H1 (cell line): ENCODE measurements at regions not wholly inside any gene's neighbourhood (a gene's known extent, or its start where the extent isn't known, plus 50 kb on each side); places are given as distances from the start of the nearest gene placed in this dataset.

ENCODE experiments used
- CTCF ChIA-PET: fragments of 300-600 bp; sonication (Branson Sonifier 250); formaldehyde crosslinking; loops from one replicate; lab custom pipeline; 2021; ENCODE audit not compliant: partially characterized antibody; lab: Charles Lee
- POLR2A ChIA-PET: fragments of 300-600 bp; sonication (Branson Sonifier 250); formaldehyde crosslinking; loops from one replicate; lab custom pipeline; 2021; ENCODE audit warnings: inconsistent platforms; ENCODE audit not compliant: partially characterized antibody; lab: Charles Lee
- DNase-seq, 2 experiments: peaks; one replicate each; pipeline versions ENCODE4 v3.0.0 to v3.0.0-alpha.2; 2010 to 2022; ENCODE audit warnings: low spot score in 2 of 2, low read depth in 1 of 2, mixed read lengths in 1 of 2
- FAIRE-seq: peaks from 2 replicates; lab custom pipeline; 2011; peaks lifted over from hg19 to GRCh38; lab: Jason Lieb, UNC
- H2AFZ ChIP-seq: 2 replicates; pipeline ENCODE4 v1.8.1; 2012; ENCODE audit warnings: low read length, inconsistent platforms
- H2AK5ac ChIP-seq: 2 replicates; pipeline ENCODE4 v1.6.1; 2013; ENCODE audit warnings: low read depth, low read length
- H2BK120ac ChIP-seq: replicated peaks from 2 replicates; pipeline ENCODE3; 2013; ENCODE audit warnings: low read depth, low read length, inconsistent platforms
- H2BK12ac ChIP-seq: 2 replicates; pipeline ENCODE4 v1.6.1; 2013; ENCODE audit warnings: low read depth, low read length
- H2BK15ac ChIP-seq: 2 replicates; pipeline ENCODE4 v1.6.1; 2013; ENCODE audit warnings: low read length
- H2BK20ac ChIP-seq: 2 replicates; pipeline ENCODE4 v1.6.1; 2013; ENCODE audit warnings: low read length
- H2BK5ac ChIP-seq: 2 replicates; pipeline ENCODE4 v1.6.1; 2013; ENCODE audit warnings: low read depth, low read length
- H3K14ac ChIP-seq: 2 replicates; pipeline ENCODE4 v1.6.1; 2013; ENCODE audit warnings: inconsistent platforms; ENCODE audit not compliant: insufficient read length
- H3K18ac ChIP-seq: 2 replicates; pipeline ENCODE4 v1.6.1; 2013; ENCODE audit warnings: low read length; ENCODE audit errors: extremely low read depth
- H3K23ac ChIP-seq: 2 replicates; pipeline ENCODE4 v1.6.1; 2013; ENCODE audit warnings: inconsistent platforms; ENCODE audit not compliant: insufficient read length
- H3K23me2 ChIP-seq: 2 replicates; pipeline ENCODE4 v1.6.1; 2013; ENCODE audit warnings: low read depth, low read length
- H3K27ac ChIP-seq: 2 replicates; pipeline ENCODE4 v1.6.1; 2011; ENCODE audit warnings: low read depth, low read length, inconsistent platforms
- H3K27me3 ChIP-seq, 4 experiments: replicated peaks in 1 of 4; 1 replicate in 1 of 4; 2 replicates in 3 of 4; pipeline versions ENCODE4 v1.6.1 to v1.8.1; 2011 to 2013; ENCODE audit warnings: low read length in 3 of 4, mild to moderate bottlenecking in 3 of 4, inconsistent platforms in 2 of 4, mixed read lengths in 2 of 4, moderate library complexity in 1 of 4; ENCODE audit not compliant: control insufficient read depth in 3 of 4, insufficient read depth in 3 of 4; ENCODE audit errors: extremely low read depth in 1 of 4
- H3K36me3 ChIP-seq, 4 experiments: 2 replicates each; pipeline versions ENCODE4 v1.6.1 to v1.8.1; 2011 to 2013; ENCODE audit warnings: mild to moderate bottlenecking in 4 of 4, low read length in 3 of 4, moderate library complexity in 2 of 4, control low read depth in 1 of 4, inconsistent platforms in 1 of 4; ENCODE audit not compliant: insufficient read depth in 4 of 4, control insufficient read depth in 2 of 4
- H3K4ac ChIP-seq: replicated peaks from 2 replicates; pipeline ENCODE3; 2013; ENCODE audit warnings: low read length, low read depth, mixed read lengths, inconsistent platforms; ENCODE audit not compliant: insufficient read length
- H3K4me1 ChIP-seq, 4 experiments: replicated peaks in 1 of 4; 1 replicate in 1 of 4; 2 replicates in 3 of 4; pipeline versions ENCODE4 v1.6.1 to v1.8.1; 2011 to 2013; ENCODE audit warnings: low read length in 3 of 4, inconsistent platforms in 2 of 4, mixed read lengths in 1 of 4; ENCODE audit not compliant: insufficient read depth in 4 of 4, control insufficient read depth in 3 of 4
- H3K4me2 ChIP-seq, 2 experiments: 2 replicates each; pipeline versions ENCODE4 v1.6.1 to v1.8.1; 2011 to 2013; ENCODE audit warnings: low read depth in 2 of 2, low read length in 2 of 2, control low read depth in 1 of 2, inconsistent platforms in 1 of 2, mild to moderate bottlenecking in 1 of 2; ENCODE audit not compliant: insufficient read depth in 1 of 2
- H3K4me3 ChIP-seq, 4 experiments: fragments of 200-600, 300-600 bp in 1 of 4; sonication (generic), shearing (Covaris generic), sonication (Bioruptor Twin) in 1 of 4; 2 replicates each; pipeline versions ENCODE4 v1.5.1 to v1.8.1; 2011 to 2016; ENCODE audit warnings: low read length in 4 of 4, low read depth in 3 of 4, control low read depth in 2 of 4, inconsistent platforms in 2 of 4, mild to moderate bottlenecking in 2 of 4, mixed read lengths in 1 of 4, moderate library complexity in 1 of 4; ENCODE audit not compliant: insufficient read depth in 2 of 4; ENCODE audit errors: extremely low read depth in 1 of 4
- H3K56ac ChIP-seq: replicated peaks from 2 replicates; pipeline ENCODE3; 2013; ENCODE audit warnings: low read depth, mild to moderate bottlenecking, mixed read lengths, low read length, inconsistent platforms; ENCODE audit not compliant: insufficient read length
- H3K79me1 ChIP-seq: 2 replicates; pipeline ENCODE4 v1.6.1; 2013; ENCODE audit warnings: low read depth, low read length, control low read depth
- H3K79me2 ChIP-seq, 2 experiments: 2 replicates each; pipeline versions ENCODE4 v1.6.1 to v1.8.1; 2012 to 2013; ENCODE audit warnings: low read length in 2 of 2, mild to moderate bottlenecking in 2 of 2, inconsistent platforms in 1 of 2; ENCODE audit not compliant: insufficient read depth in 2 of 2, control insufficient read depth in 1 of 2
- H3K9ac ChIP-seq, 4 experiments: replicated peaks in 1 of 4; 1 replicate in 1 of 4; 2 replicates in 3 of 4; pipeline versions ENCODE4 v1.6.1 to v1.8.1; 2011 to 2013; ENCODE audit warnings: low read depth in 3 of 4, low read length in 3 of 4, control low read depth in 2 of 4, mild to moderate bottlenecking in 2 of 4, moderate library complexity in 2 of 4, inconsistent platforms in 1 of 4; ENCODE audit errors: extremely low read depth in 1 of 4
- H3K9me3 ChIP-seq, 2 experiments: 2 replicates each; pipeline versions ENCODE4 v1.6.1 to v1.8.1; 2012 to 2013; ENCODE audit warnings: mild to moderate bottlenecking in 2 of 2, moderate library complexity in 2 of 2, control low read depth in 1 of 2, inconsistent platforms in 1 of 2, low read depth in 1 of 2, low read length in 1 of 2, mixed read lengths in 1 of 2; ENCODE audit not compliant: insufficient read depth in 2 of 2
- H4K20me1 ChIP-seq, 2 experiments: replicated peaks in 1 of 2; 2 replicates each; pipeline versions ENCODE3 to v1.8.1; 2011 to 2013; ENCODE audit warnings: inconsistent platforms in 2 of 2, low read length in 2 of 2, mild to moderate bottlenecking in 1 of 2; ENCODE audit not compliant: insufficient read depth in 2 of 2, control insufficient read depth in 1 of 2
- H4K5ac ChIP-seq: 2 replicates; pipeline ENCODE4 v1.6.1; 2013; ENCODE audit warnings: low read length, low read depth, mixed read lengths, inconsistent platforms; ENCODE audit not compliant: insufficient read length
- H4K8ac ChIP-seq: 2 replicates; pipeline ENCODE4 v1.8.0; 2013; ENCODE audit warnings: mild to moderate bottlenecking, moderate library complexity, low read length, inconsistent platforms; ENCODE audit not compliant: insufficient read depth; ENCODE audit errors: extremely low read depth
- H4K91ac ChIP-seq: replicated peaks from 2 replicates; pipeline ENCODE3; 2013; ENCODE audit warnings: low read length, mixed read lengths, inconsistent platforms; ENCODE audit not compliant: insufficient read length
- BACH1 ChIP-seq: IDR thresholded peaks from 2 replicates; pipeline ENCODE4 v1.6.1; 2012; ENCODE audit warnings: low read length, improper control_type of control experiment
- BRCA1 ChIP-seq: IDR thresholded peaks from 2 replicates; pipeline ENCODE4 v1.6.1; 2012; ENCODE audit warnings: low read depth, low read length, improper control_type of control experiment
- CHD2 ChIP-seq: IDR thresholded peaks from 2 replicates; pipeline ENCODE4 v1.6.1; 2012; ENCODE audit warnings: low read length, improper control_type of control experiment
- GABPA ChIP-seq: IDR thresholded peaks from 2 replicates; pipeline ENCODE4 v1.6.1; 2011; ENCODE audit warnings: mild to moderate bottlenecking, low read length, moderate library complexity, borderline replicate concordance; ENCODE audit not compliant: insufficient read depth
- KDM4A ChIP-seq: IDR thresholded peaks from one replicate; pipeline ENCODE4 v1.7.1; 2012; ENCODE audit warnings: low read depth, mild to moderate bottlenecking, moderate library complexity, low read length, inconsistent platforms; ENCODE audit not compliant: severe bottlenecking
- RFX5 ChIP-seq: IDR thresholded peaks from 2 replicates; pipeline ENCODE4 v1.6.1; 2011; ENCODE audit warnings: low read depth, low read length, improper control_type of control experiment, borderline replicate concordance
- SRF ChIP-seq: IDR thresholded peaks from 2 replicates; pipeline ENCODE4 v1.6.1; 2011; ENCODE audit warnings: mild to moderate bottlenecking, low read depth, low read length, moderate library complexity
- TBP ChIP-seq: IDR thresholded peaks from 2 replicates; pipeline ENCODE4 v1.6.1; 2011; ENCODE audit warnings: low read depth, low read length, improper control_type of control experiment
- YY1 ChIP-seq: IDR thresholded peaks from 2 replicates; pipeline ENCODE4 v1.6.1; 2011; ENCODE audit warnings: low read depth, mild to moderate bottlenecking, low read length
- ZNF274 ChIP-seq: IDR thresholded peaks from 2 replicates; pipeline ENCODE4 v1.7.0; 2012; ENCODE audit warnings: low read length, borderline replicate concordance; ENCODE audit errors: extremely low read depth
- WGBS, 2 experiments: shearing (Covaris generic) in 1 of 2; methylation state at CpG; one replicate each; pipeline versions ENCODE4 v1.1.6 to v1.1.7; 2013 to 2015; ENCODE audit warnings: low lambda C conversion rate in 2 of 2, mixed read lengths in 2 of 2, inconsistent platforms in 1 of 2, low coverage in 1 of 2, missing lambda C conversion rate in 1 of 2; ENCODE audit not compliant: insufficient replicate concordance in 2 of 2, insufficient coverage in 1 of 2, insufficient read length in 1 of 2; ENCODE audit errors: extremely low coverage in 1 of 2, missing lambda C conversion rate in 1 of 2; 5-methylcytosine and 5-hydroxymethylcytosine counted together
- TF ChIP-seq, protein P1 (sequence below): IDR thresholded peaks from 2 replicates; pipeline ENCODE4 v1.6.1; 2011; ENCODE audit warnings: low read depth, mild to moderate bottlenecking, low read length; ENCODE audit not compliant: insufficient read depth

DNA sequence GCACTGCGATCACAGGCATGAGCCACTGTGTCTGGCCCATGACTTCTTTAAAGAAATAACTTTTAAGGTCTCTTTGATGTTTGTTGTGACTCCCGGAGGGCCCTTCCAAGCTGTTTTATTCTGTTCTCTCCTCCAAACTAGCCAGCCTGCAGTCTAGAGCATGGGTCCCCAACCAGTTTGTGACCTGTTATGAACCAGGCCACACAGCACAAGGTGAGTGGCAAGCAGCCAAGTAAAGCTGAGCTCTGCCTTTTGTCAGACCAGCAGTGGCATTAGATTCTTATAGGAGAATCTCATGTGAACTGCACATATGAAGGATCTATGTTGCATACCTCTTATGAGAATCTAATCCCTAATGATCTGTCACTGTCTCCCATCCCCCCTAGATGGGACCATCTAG lies 223.9 kb upstream of the RGPD4 start:
- Histone ChIP-seq H3K4me2 (no peak overlapping the region), H2AK5ac (no peak overlapping the region), H2BK5ac (no peak overlapping the region), H3K18ac (no peak overlapping the region), H4K91ac (no peak overlapping the region), H3K79me2 (no peaks in the 10 kb centered on the region), H2BK12ac (no peak overlapping the region), H2AFZ (no peak overlapping the region), H3K14ac (no peak overlapping the region), H4K8ac (no peak overlapping the region), H3K23ac (no peak overlapping the region), H2BK20ac (no peak overlapping the region), H3K4me3 (no peak overlapping the region), H3K27me3 (peaks cover 0 to 1% (median 0%) of the 10 kb centered on the region in 4 experiments; a peak in 1 of 7 replicates), H3K27ac (no peak overlapping the region), H3K9me3 (no peaks in the 10 kb centered on the region), H4K5ac (no peak overlapping the region), H3K56ac (no peak overlapping the region), H2BK15ac (no peak overlapping the region), H3K4me1 (no peaks in the 10 kb centered on the region), H3K36me3 (no peaks in the 10 kb centered on the region), H3K9ac (no peak overlapping the region), H3K79me1 (no peaks in the 10 kb centered on the region), H3K4ac (no peak overlapping the region), H3K23me2 (no peaks in the 10 kb centered on the region), H2BK120ac (no peak overlapping the region), H4K20me1 (no peaks in the 10 kb centered on the region)
- CTCF ChIA-PET: interaction anchor here (0.9 to 1.2 kb wide), 2 partner anchors 9 to 26 kb away, joined by 3 to 7 read pairs; no protein-coding TSS in a partner anchor
- no peak for FAIRE-seq
- DNase-seq: no peak
- POLR2A ChIA-PET: no interaction called here
- no peak for TF ChIP-seq ZNF274
- TF ChIP-seq CHD2: no peak
- no peak for TF ChIP-seq GABPA
- no peak for TF ChIP-seq BRCA1
- TF ChIP-seq, protein P1, sequence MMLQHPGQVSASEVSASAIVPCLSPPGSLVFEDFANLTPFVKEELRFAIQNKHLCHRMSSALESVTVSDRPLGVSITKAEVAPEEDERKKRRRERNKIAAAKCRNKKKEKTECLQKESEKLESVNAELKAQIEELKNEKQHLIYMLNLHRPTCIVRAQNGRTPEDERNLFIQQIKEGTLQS: no peak
- no peak for TF ChIP-seq RFX5
- no peak for TF ChIP-seq KDM4A
- no peak for TF ChIP-seq SRF
- no peak for TF ChIP-seq YY1
- no peak for TF ChIP-seq TBP
- no peak for TF ChIP-seq BACH1
- WGBS, 2 experiments: 95% methylated on average over 2 of the region's 2 CpGs; no CpG with 5 or more reads in 1 of the 2 experiments
